HG02588 (cell line): ENCODE measurements at regions not wholly inside any gene's neighbourhood (a gene's known extent, or its start where the extent isn't known, plus 50 kb on each side); places are given as distances from the start of the nearest gene placed in this dataset.
"Not testable (repeated sequence)": the region's sequence is repeated elsewhere in the genome, so short reads cannot be mapped to it uniquely, and the experiment has no call there.

Experiments
- ATAC-seq: cut with Tn5 transposase; IDR thresholded peaks from one replicate; pipeline ENCODE4 v1.9.1; 2021; ENCODE audit warnings: mild to moderate bottlenecking, moderate library complexity; ENCODE audit not compliant: unreplicated experiment

- ATAC-seq = no peak
These were observed 641.6 kb downstream of the SUCLG1 start for GRCh38 chr2:83817511-83817910.

- no peak for ATAC-seq
These were observed 650.2 kb downstream of the SUCLG1 start for GRCh38 chr2:83808878-83809277.

DNA sequence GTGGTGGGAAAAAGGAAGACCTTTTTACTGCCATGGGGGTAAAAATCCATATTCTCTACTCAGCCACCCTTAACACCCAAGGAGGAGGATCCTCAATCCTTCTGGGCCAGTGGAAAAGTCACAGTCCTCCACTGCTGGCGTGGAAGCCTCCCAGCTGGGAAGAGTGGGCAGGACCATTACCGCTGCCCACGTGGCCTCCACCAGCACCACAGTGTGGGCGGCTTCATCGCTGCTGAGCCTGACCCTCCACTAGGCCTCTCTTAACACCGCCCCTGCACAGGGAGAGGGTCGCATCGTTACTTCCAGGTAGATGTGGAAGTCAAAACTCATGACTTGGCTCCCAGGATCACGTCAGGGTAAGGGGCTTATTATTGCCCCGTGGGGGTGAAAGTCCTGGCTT is 656.5 kb downstream of the SUCLG1 start:
- no peak for ATAC-seq

- no peak for ATAC-seq
These were observed 663.3 kb downstream of the SUCLG1 start for GRCh38 chr2:83795777-83796176.

GRCh38 chr2:83790467-83790866 is 668.6 kb downstream of the SUCLG1 start:
- not testable (repeated sequence) for ATAC-seq

DNA sequence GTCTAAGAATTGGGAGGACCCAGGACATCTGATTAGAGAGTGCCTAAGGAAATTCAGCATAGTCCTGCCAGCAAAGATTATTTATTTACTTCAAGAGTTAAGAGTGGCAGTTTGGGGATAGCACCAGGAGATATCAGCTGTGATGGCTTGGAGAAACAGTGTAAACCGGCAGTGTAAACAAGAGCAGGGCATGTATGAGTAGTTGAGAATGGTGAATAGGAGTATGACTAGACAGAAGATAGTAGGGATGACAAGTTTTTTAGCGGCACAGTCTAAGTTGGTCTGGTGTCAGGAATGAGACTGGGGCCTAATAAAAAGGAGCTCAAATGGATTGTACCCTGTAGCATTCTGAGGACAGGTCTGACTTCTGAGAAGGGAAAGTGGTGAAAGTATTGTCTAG is 669.4 kb downstream of the SUCLG1 start:
- not testable (repeated sequence) for ATAC-seq

- not testable (repeated sequence) for ATAC-seq
These were observed 670.0 kb downstream of the SUCLG1 start for GRCh38 chr2:83788938-83789566.

DNA sequence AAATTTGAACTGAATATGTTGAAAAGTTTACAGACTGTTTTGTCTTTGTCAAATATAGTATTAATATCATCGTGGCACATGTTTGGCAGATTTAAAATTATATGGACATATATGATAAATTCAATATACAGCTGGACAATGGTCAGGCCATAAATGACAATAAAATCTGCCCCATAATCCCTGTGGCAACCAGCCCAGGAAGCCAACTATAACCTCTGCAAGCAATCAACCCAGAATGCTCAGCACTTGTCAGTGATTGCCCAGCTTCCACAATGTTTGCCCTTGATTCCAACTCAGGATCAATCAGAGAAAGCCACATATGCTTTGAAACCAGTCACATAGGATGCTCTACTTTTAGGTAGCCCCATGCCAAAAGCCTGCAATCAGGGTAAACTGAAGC is 671.9 kb downstream of the SUCLG1 start:
- no peak for ATAC-seq

GRCh38 chr2:83786140-83786539 is 672.9 kb downstream of the SUCLG1 start:
- no peak for ATAC-seq

- ATAC-seq = no peak
These were observed 674.1 kb downstream of the SUCLG1 start for GRCh38 chr2:83784947-83785346.

GRCh38 chr2:83784315-83784714 is 674.8 kb downstream of the SUCLG1 start:
- ATAC-seq = no peak

DNA sequence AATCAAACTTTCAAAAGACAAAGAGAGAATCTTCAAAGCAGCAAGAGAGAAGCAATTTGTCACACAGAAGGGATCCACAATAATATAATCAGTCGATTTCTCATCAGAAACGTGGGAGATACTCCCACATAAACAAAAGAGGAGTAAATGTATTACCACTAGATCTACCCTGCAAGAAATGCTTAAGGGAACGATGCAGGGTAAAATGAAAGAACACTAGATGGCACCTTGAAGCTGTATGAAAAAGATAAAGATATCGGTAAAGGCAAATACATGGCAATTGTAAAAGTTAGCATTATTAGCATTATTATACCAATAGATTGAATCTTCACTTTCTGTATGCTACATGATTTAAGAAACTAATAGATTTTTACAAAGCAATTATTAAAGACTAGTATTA is 677.0 kb downstream of the SUCLG1 start:
- no peak for ATAC-seq

DNA sequence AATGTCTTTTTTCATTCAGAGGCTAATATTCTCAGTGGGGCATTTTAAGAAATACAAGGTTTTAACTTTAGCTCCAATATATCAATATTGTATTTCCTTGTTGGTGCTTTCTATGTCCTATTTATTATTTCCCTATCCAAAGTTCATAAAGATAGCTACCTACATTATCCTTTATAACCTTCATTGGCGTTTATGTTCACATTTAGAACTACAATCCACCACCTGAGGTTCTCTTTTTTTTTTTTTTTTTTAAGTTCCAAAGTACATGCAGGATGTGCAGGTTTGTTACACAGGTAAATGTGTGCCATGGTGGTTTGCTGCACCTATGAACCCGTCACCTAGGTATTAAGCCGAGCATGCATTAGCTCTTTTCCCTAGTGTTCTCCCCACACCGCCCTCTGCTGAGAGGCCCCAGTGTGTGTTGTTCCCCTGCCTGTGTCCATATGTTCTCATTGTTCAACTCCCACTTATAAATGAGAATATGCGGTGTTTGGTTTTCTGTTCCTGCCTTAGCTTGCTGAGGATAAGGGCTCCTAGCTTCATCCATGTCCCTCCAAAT is 694.6 kb downstream of the SUCLG1 start:
- no peak for ATAC-seq

GRCh38 chr2:83757329-83757728 is 701.8 kb downstream of the SUCLG1 start:
- no peak for ATAC-seq

- no peak for ATAC-seq
These were observed 702.9 kb downstream of the SUCLG1 start for GRCh38 chr2:83756219-83756618.

- no peak for ATAC-seq
These were observed 711.9 kb downstream of the SUCLG1 start for GRCh38 chr2:83747141-83747540.

DNA sequence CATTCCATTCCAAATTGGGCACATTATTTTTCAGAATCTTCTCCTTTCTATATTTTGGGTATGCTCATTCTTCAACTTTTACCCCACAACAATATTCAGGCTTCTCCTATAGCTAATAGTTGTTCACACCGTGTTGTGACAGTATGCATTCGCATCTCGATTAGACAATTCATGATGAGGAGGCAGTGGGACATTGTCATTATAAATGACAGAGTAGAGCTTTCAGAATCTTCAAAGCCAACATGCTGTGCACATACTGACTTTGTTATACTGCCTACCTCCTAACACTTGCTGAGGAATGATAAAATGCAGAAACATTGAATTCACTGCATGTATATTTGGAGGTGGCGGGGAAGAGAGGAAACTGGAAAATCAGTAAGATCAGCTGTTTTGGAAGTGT is 714.2 kb downstream of the SUCLG1 start:
- ATAC-seq = no peak

DNA sequence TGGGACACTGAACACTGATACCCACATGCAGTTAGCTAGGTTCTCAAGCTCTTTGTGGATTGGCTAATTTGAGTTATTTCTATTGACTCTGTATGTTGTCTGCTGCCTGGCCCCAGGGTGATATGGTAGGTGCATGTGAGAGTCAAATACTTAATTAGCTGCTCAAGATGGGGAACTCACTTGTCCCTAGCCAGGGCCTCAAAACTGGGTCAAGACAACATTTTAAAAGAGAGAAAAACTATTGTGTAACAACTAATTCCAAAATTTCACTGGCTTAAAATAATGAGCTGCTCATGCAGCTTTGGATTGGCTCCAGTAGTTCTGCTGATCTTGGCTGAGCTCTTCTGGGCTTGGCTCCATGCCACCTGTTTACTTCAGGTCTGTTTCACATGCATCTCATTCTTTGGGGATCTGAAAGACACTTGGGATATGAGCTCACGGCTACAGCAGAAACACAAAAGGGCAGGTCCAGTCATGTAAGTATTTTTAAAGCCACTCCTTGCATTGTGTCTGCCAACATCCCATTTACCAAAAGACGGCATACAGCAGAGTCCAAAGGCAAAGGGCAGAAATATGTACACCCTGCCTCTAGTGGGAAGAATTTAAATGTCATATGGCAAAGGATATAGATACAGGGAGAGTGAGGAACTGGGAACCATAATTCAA is 716.8 kb downstream of the SUCLG1 start:
- ATAC-seq = no peak

DNA sequence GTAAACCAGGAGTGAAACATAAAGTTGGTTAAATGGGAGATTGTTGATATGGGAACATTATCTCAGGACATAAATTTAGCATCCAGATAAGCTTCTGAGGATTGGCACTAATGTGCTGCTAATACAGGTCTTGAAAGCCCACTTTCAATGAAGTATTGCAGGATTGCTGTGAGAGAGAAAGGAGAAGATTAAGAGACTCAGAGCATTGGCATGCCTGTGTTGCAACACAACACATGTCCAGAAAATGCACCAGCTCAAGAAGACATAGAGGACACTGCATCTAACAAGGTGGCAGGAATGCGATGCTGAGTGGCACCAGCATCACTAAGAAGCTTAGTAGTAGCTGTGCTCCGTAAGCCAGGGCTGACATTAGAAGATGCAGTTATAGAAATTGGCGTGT is 728.9 kb downstream of the SUCLG1 start:
- no peak for ATAC-seq

DNA sequence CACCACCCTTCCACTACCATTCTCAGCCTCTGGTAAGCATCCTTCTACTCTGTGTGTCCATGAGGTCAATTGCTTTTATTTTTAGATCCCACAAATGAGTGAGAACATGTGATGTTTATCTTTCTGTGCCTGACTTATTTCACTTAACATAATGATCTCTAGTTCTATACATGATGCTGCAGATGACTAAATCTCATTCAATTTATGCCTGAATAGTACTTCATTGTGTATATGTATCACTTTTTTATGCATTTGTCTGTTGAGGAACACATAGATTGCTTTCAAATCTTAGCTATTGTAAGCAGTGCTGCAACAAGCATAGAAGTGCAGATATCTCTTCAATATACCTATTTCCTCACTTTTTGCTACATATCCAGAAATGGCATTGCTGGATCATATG is 733.3 kb downstream of the SUCLG1 start:
- ATAC-seq = no peak

GRCh38 chr2:83705146-83705545 is 753.9 kb downstream of the SUCLG1 start:
- no peak for ATAC-seq

DNA sequence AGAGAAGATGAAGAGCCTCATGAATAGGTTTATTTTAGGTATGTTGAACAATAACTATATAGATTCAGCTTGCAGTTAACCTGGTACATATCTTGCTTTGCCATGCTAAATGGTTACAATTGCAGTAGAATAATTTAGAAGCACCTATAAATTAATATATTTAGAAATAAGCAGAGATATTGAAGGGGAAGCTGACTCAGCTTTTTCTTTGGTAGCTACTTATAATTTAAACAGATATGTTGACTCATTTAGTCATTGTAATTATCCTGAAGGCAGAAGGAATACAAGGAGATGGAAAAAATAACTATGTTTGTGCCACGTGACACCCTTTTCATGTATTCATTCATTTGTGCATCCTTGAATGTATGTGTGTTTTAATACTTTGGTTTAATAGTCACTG is 755.5 kb downstream of the SUCLG1 start:
- no peak for ATAC-seq

GRCh38 chr2:83696838-83697237 is 762.2 kb downstream of the SUCLG1 start:
- no peak for ATAC-seq
